CD14-positive monocyte (primary cell): ENCODE measurements at regions not wholly inside any gene's neighbourhood (a gene's known extent, or its start where the extent isn't known, plus 50 kb on each side); places are given as distances from the start of the nearest gene placed in this dataset.

Source experiments
- DNase-seq, 3 donors: peaks; one replicate each; pipeline ENCODE4 v3.0.0-alpha.2; 2011 to 2022
- H2AFZ ChIP-seq: 2 replicates; pipeline ENCODE4 v1.6.0; 2012; ENCODE audit warnings: mild to moderate bottlenecking, low read depth, low read length, inconsistent platforms; ENCODE audit not compliant: insufficient read depth, poor library complexity, severe bottlenecking
- H3K27ac ChIP-seq, 2 donors: 1 replicate in 1 of 2; 2 replicates in 1 of 2; pipeline ENCODE4 v1.5.1; 2012 to 2013; ENCODE audit warnings: low read length in 2 of 2, control low read depth in 1 of 2, inconsistent platforms in 1 of 2, low read depth in 1 of 2, mild to moderate bottlenecking in 1 of 2
- H3K27me3 ChIP-seq, 2 donors: one replicate each; pipeline versions ENCODE4 v1.6.0 to v1.6.1; 2011 to 2013; ENCODE audit warnings: low read length in 2 of 2; ENCODE audit not compliant: control insufficient read depth in 2 of 2, insufficient read depth in 2 of 2
- H3K36me3 ChIP-seq, 2 donors: replicated peaks in 1 of 2; 1 replicate in 1 of 2; 2 replicates in 1 of 2; pipeline versions ENCODE4 v1.5.1 to v1.6.1; 2012 to 2013; ENCODE audit warnings: low read length in 2 of 2, control low read depth in 1 of 2, inconsistent platforms in 1 of 2, mild to moderate bottlenecking in 1 of 2; ENCODE audit not compliant: insufficient read depth in 2 of 2, control insufficient read depth in 1 of 2
- H3K4me1 ChIP-seq, 2 donors: 1 replicate in 1 of 2; 2 replicates in 1 of 2; pipeline versions ENCODE4 v1.5.1 to v1.6.1; 2012 to 2013; ENCODE audit warnings: low read length in 2 of 2, control low read depth in 1 of 2, inconsistent platforms in 1 of 2, mild to moderate bottlenecking in 1 of 2, moderate library complexity in 1 of 2; ENCODE audit not compliant: insufficient read depth in 2 of 2, control insufficient read depth in 1 of 2
- H3K4me2 ChIP-seq: replicated peaks from 2 replicates; pipeline ENCODE3; 2012; ENCODE audit warnings: low read length, moderate library complexity, mild to moderate bottlenecking; ENCODE audit not compliant: poor library complexity, severe bottlenecking; ENCODE audit errors: extremely low read depth
- H3K4me3 ChIP-seq, 3 experiments: fragments of 200-600 bp in 1 of 3; sonication (generic) in 1 of 3; replicated peaks in 1 of 3; 1 replicate in 2 of 3; 2 replicates in 1 of 3; pipeline ENCODE4 v1.5.1; 2011 to 2013; ENCODE audit warnings: low read length in 3 of 3, mild to moderate bottlenecking in 3 of 3, control low read depth in 2 of 3, low read depth in 2 of 3, inconsistent platforms in 1 of 3, moderate library complexity in 1 of 3
- H3K79me2 ChIP-seq: 2 replicates; pipeline ENCODE4 v1.6.0; 2012; ENCODE audit warnings: mild to moderate bottlenecking, control low read depth, inconsistent platforms, low read length, moderate library complexity; ENCODE audit not compliant: insufficient read depth
- H3K9ac ChIP-seq: 2 replicates; pipeline ENCODE4 v1.6.0; 2017; ENCODE audit warnings: low read length, mild to moderate bottlenecking; ENCODE audit not compliant: insufficient read depth, poor library complexity, severe bottlenecking
- H3K9me3 ChIP-seq, 2 donors: replicated peaks in 1 of 2; 1 replicate in 1 of 2; 2 replicates in 1 of 2; pipeline versions ENCODE4 v1.5.1 to v1.6.1; 2012 to 2013; ENCODE audit warnings: low read length in 2 of 2, control low read depth in 1 of 2; ENCODE audit not compliant: control insufficient read depth in 1 of 2, insufficient read depth in 1 of 2
- H4K20me1 ChIP-seq: 2 replicates; pipeline ENCODE4 v1.6.0; 2012; ENCODE audit warnings: mild to moderate bottlenecking, low read length, control low read depth, moderate library complexity; ENCODE audit not compliant: insufficient read depth
- H3K27ac Mint-ChIP-seq, 7 donors: one replicate each; pipeline ENCODE4 v1.8.0; 2020; ENCODE audit warnings: mild to moderate bottlenecking in 7 of 7, mixed read lengths in 7 of 7, moderate library complexity in 6 of 7, inconsistent platforms in 2 of 7
- H3K27me3 Mint-ChIP-seq, 3 donors: one replicate each; pipeline ENCODE4 v1.8.0; 2021 to 2022; ENCODE audit warnings: low read depth in 3 of 3, mild to moderate bottlenecking in 3 of 3, mixed read lengths in 3 of 3, moderate library complexity in 3 of 3, inconsistent platforms in 1 of 3
- H3K36me3 Mint-ChIP-seq, 2 donors: one replicate each; pipeline ENCODE4 v1.8.0; 2020; ENCODE audit warnings: mixed read lengths in 2 of 2, inconsistent platforms in 1 of 2, mild to moderate bottlenecking in 1 of 2
- H3K4me1 Mint-ChIP-seq: one replicate; pipeline ENCODE4 v1.8.0; 2020; ENCODE audit warnings: mild to moderate bottlenecking, mixed read lengths
- H3K4me3 Mint-ChIP-seq, 2 donors: one replicate each; pipeline ENCODE4 v1.8.0; 2020; ENCODE audit warnings: mild to moderate bottlenecking in 2 of 2, mixed read lengths in 2 of 2, moderate library complexity in 1 of 2
- H3K9me3 Mint-ChIP-seq, 7 donors: one replicate each; pipeline ENCODE4 v1.8.0; 2020 to 2022; ENCODE audit warnings: mixed read lengths in 7 of 7, mild to moderate bottlenecking in 6 of 7, moderate library complexity in 6 of 7, inconsistent platforms in 2 of 7
- WGBS: methylation state at CpG from one replicate; pipeline ENCODE4 v1.1.5; 2013; ENCODE audit warnings: missing lambda C conversion rate; ENCODE audit not compliant: insufficient coverage; 5-methylcytosine and 5-hydroxymethylcytosine counted together
- intact Hi-C, 2 donors: fragments of 100-400 bp; cut with micrococcal nuclease; formaldehyde crosslinking; loops; one replicate each; pipeline versions ENCODE4 v1.15.0 to v1.15.1; 2023
- TF ChIP-seq, protein P1 (sequence below): fragments of 200-600 bp; IDR thresholded peaks from one replicate; pipeline ENCODE4 v1.8.0; 2022; ENCODE audit warnings: antibody characterized with exemption, mild to moderate bottlenecking

DNA sequence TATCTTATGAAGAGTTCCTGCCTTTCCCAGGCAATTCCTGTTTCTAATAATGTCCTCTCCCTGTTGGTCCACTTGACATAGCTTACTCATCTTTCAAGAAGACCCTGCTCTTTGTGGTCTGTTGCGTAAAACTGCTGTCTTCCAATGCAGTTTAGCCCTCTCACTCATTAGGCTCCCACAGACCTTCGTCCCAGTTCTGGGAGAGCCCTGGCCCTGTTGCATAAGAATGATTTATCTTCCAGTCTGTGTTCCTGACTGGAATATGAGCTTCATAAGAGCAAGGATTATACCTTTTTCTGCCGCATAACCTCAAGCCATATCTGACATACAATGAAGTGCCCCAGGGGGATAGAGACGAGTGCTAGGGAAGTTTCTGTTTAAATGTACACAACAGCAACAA lies 365.9 kb upstream of the NOVA1 start:
- Histone ChIP-seq H3K4me2 (no peak overlapping the region), H2AFZ (no peak overlapping the region), H3K79me2 (no peaks in the 10 kb centered on the region), H4K20me1 (no peaks in the 10 kb centered on the region), H3K9me3 (no peaks in the 10 kb centered on the region), H3K27ac (no peak overlapping the region), H3K27me3 (no peaks in the 10 kb centered on the region), H3K9ac (no peak overlapping the region), H3K36me3 (no peaks in the 10 kb centered on the region), H3K4me3 (no peak overlapping the region), H3K4me1 (no peaks in the 10 kb centered on the region)
- no peak for DNase-seq
- H3K27ac Mint-ChIP-seq, result no peak overlapping the region
- WGBS, result no CpG with 5 or more reads among the region's 4 CpGs
- TF ChIP-seq, protein P1, sequence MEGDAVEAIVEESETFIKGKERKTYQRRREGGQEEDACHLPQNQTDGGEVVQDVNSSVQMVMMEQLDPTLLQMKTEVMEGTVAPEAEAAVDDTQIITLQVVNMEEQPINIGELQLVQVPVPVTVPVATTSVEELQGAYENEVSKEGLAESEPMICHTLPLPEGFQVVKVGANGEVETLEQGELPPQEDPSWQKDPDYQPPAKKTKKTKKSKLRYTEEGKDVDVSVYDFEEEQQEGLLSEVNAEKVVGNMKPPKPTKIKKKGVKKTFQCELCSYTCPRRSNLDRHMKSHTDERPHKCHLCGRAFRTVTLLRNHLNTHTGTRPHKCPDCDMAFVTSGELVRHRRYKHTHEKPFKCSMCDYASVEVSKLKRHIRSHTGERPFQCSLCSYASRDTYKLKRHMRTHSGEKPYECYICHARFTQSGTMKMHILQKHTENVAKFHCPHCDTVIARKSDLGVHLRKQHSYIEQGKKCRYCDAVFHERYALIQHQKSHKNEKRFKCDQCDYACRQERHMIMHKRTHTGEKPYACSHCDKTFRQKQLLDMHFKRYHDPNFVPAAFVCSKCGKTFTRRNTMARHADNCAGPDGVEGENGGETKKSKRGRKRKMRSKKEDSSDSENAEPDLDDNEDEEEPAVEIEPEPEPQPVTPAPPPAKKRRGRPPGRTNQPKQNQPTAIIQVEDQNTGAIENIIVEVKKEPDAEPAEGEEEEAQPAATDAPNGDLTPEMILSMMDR, result no peak
- peaks cover 0 to 2% (median 0%) of the 10 kb centered on the region in 7 donors for H3K9me3 Mint-ChIP-seq
- no peak overlapping the region for H3K4me3 Mint-ChIP-seq
- peaks cover 0 to 4% (median 2%) of the 10 kb centered on the region in 3 donors for H3K27me3 Mint-ChIP-seq
- intact Hi-C loops, result no loop called here
- H3K4me1 Mint-ChIP-seq, result no peaks in the 10 kb centered on the region
- no peaks in the 10 kb centered on the region for H3K36me3 Mint-ChIP-seq

DNA sequence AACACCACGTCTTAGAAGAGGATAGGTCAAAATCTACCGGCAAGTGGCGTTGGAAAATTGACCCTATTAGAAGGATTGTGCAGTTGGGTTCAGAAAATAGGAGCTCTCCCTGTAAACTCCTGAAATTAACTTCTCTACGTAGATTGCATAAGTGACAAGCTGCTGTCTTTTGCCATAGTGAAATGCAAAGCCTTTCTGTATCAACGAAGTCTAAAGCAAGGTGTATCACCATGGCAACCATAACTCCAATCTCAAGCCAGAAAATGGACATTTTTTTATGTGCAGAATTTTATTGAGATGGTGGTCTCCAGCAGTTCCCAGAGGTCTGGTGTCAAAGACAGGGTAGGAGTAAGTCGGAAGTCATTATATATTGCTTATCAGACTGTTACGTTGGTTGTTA lies 367.7 kb upstream of the NOVA1 start:
- Histone ChIP-seq H3K4me1 (no peaks in the 10 kb centered on the region), H3K9ac (no peak overlapping the region), H3K27me3 (no peaks in the 10 kb centered on the region), H3K4me2 (no peak overlapping the region), H3K27ac (no peak overlapping the region), H3K9me3 (no peaks in the 10 kb centered on the region), H3K4me3 (no peak overlapping the region), H4K20me1 (no peaks in the 10 kb centered on the region), H2AFZ (no peak overlapping the region), H3K36me3 (no peaks in the 10 kb centered on the region), H3K79me2 (no peaks in the 10 kb centered on the region)
- Mint-ChIP-seq H3K9me3 (peaks cover 0 to 6% (median 0%) of the 10 kb centered on the region in 7 donors), H3K27ac (no peak overlapping the region), H3K36me3 (no peaks in the 10 kb centered on the region), H3K4me1 (no peaks in the 10 kb centered on the region), H3K27me3 (peaks cover 0 to 2% (median 2%) of the 10 kb centered on the region in 3 donors), H3K4me3 (no peak overlapping the region)
- intact Hi-C loops, result no loop called here
- WGBS, result 95% methylated on average over 4 of the region's 7 CpGs
- no peak for DNase-seq
- TF ChIP-seq, protein P1, result no peak
